NCI-H1048 (cell line): ENCODE measurements at regions not wholly inside any gene's neighbourhood (a gene's known extent, or its start where the extent isn't known, plus 50 kb on each side); places are given as distances from the start of the nearest gene placed in this dataset.
A peak's percentile ranks its signal among the peaks of the same experiment; 100 is the strongest.

Experiments
- DNase-seq: peaks from one replicate; lab custom pipeline; 2025; lab: John Stamatoyannopoulos, UW

- no peak for DNase-seq
These were observed 193.3 kb downstream of the CD47 start for GRCh38 chr3:107897471-107898061.

- no peak for DNase-seq
These were observed 195.8 kb downstream of the CD47 start for GRCh38 chr3:107894998-107895397.

- no peak for DNase-seq
These were observed 197.7 kb downstream of the CD47 start for GRCh38 chr3:107892955-107893624.

- DNase-seq: no peak
These were observed 205.9 kb downstream of the CD47 start for GRCh38 chr3:107884719-107885460.

- DNase-seq: no peak
These were observed 206.8 kb downstream of the CD47 start for GRCh38 chr3:107884028-107884427.

- no peak for DNase-seq
These were observed 207.9 kb downstream of the CD47 start for GRCh38 chr3:107882881-107883280.

GRCh38 chr3:107882261-107882660, 208.6 kb downstream of the CD47 start:
- DNase-seq: no peak

- DNase-seq: no peak
These were observed 209.3 kb downstream of the CD47 start for GRCh38 chr3:107881509-107881908.

- no peak for DNase-seq
These were observed 210.1 kb downstream of the CD47 start for GRCh38 chr3:107880702-107881101.

- no peak for DNase-seq
These were observed 212.9 kb downstream of the CD47 start for GRCh38 chr3:107877936-107878335.

- DNase-seq: no peak
These were observed 219.7 kb downstream of the CD47 start for GRCh38 chr3:107870943-107871638.

GRCh38 chr3:107870096-107870495, 220.7 kb downstream of the CD47 start:
- DNase-seq: peak; percentile 28

GRCh38 chr3:107868449-107868848, 222.4 kb downstream of the CD47 start:
- no peak for DNase-seq

- no peak for DNase-seq
These were observed 228.9 kb downstream of the CD47 start for GRCh38 chr3:107861904-107862303.

- no peak for DNase-seq
These were observed 229.4 kb downstream of the CD47 start for GRCh38 chr3:107861422-107861821.
